Inflammatory macrophage (primary cell): ENCODE measurements at regions not wholly inside any gene's neighbourhood (a gene's known extent, or its start where the extent isn't known, plus 50 kb on each side); places are given as distances from the start of the nearest gene placed in this dataset.

Source experiments
- DNase-seq, 2 donors: peaks; one replicate each; pipeline ENCODE4 v3.0.0-alpha.2; 2020 to 2022

DNA sequence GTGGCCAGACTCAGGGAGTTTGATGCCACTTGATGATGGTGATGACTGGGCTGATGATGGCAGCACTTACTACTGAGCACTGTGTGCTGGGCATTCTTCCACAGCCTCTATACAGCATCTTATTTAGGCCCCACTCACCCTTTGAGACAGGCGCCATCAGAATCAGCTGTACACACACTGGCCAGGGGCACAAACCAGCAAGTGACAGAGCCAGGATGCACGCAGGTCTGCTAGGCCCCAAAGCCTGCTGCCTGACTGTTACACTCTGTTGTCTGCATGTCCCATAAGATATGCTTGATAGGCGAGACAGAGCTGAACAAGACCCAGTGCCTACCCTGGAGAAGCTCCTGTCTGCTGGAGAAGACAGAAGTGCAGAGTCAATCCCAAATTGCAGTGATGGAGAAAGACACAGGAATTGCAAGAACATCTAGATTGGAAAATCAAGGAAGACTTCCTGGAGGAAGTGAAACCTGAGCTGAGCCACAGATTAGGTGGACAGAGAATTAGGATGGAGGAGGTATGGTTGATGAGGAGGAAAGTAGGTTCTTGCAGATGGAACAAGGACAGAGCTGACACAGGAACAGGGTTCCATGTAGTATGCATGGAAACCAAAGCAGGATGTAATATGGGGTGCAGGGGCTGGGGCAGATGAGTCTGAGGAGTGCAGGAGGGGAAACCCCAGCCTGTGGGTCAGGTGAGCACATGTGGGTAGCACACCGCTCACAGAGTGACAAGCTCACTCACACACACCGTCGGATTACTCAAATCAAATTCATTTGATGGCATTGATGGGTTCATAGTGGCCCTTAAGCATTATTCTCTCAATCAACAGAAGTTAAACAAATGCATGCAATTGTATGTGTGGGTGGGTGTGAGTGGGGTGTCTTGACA lies 117.3 kb downstream of the BEGAIN start:
- DNase-seq = no peak

DNA sequence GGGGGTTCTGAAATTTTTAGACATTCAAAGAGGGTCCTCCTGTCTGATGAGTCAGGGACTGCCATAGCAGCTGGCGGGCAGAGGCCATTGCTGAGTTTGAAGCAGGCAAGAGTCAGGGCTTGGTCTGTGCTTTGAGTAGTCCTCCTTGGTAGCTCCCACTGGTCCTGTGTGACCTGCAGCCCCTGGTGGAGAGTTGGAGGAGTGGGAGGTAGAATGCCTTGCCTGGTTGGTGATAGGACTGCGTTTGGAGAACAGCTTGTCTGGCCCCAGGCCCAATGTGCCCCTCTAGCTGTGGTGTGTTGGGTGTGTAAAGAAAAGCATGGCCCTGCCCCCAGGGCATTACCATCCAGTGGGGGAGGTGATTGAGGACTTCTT lies 116.7 kb downstream of the BEGAIN start:
- DNase-seq = no peak

DNA sequence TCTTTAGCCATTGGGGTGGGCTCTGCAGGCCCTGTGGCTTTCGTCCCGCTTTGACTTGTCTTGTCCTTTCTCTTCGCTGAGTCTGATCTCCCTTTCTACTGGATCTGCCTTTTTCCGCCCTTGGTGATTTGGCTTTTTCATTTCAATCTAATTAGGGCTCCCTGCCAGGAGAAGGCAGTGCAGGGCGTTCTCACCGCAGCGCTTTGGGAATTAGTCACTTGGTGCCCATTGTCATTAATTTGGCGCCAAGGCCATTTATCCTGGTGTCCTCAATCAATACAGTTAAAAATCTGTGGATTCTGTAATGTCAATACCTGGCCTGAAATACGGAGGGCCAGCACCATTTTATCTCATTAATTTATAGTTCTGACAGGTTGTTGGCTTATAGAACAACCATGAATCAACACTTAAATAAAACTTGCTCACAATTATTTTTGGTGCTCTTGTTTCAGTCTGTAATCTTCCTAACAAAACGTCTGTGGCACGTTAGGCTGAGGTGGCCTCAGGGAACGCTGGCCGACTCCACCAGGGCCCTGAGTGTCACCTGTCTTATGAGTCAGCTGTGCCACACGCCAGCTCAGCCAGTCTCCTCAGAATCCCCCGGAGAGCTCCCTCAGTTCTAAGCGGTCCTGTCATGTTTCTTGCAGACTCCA lies 115.7 kb downstream of the BEGAIN start:
- DNase-seq = no peak

DNA sequence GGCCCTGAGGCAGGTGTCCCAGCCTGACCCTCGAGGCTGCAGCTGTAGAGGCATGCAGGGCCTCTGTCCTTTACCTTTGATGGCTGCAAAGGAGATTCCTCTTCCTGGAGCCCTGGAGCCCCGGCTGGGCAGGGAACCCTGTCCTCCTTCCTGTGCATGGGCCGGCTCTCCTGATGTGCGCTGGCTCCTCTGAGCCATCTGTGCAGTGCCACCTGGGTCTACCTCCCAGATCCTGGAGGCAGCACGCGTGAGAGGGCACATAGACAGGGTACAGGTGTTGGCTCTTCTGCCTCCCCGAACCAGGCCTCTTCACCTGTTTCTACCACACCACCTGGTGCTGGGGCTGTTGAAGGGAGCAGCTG lies 115.1 kb downstream of the BEGAIN start:
- DNase-seq = no peak

DNA sequence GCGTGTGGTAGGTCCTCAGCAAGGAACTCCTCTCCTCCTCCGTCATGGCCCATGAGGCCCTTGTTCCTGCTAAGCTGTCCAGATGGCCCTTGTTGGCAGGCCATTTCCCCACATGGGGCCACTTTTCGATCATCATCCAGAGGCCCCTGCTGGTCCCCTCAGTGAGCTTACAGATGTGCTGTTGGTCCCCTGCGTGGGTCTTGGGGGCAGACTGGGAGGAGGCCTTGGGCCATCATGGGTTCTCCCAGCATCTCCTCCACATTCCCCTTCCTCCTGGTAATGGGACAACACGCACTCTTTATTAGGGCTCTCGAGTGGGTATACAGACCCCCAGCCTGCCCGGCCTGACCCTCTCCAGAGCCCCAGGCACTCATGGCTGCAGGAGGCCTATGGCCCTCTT lies 114.7 kb downstream of the BEGAIN start:
- no peak for DNase-seq

DNA sequence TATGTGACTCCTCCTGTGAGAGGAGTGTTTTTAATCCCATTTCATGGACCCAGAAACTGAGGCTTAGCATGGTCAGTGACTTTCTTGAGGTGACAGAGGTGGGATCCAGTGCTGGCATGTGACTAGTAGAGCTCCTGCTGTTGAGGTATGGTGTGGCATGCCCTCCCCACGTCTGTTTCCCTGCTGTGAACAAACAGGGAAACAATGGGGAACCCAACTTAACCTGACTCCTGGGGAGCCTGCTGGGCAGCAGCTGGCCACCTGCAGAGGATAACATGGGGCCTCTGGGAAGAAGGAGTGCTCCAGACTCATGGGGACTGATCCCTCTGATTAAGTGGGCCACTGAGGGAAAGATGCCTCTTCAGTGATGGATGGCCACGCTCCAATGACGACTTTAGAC lies 114.0 kb downstream of the BEGAIN start:
- no peak for DNase-seq

DNA sequence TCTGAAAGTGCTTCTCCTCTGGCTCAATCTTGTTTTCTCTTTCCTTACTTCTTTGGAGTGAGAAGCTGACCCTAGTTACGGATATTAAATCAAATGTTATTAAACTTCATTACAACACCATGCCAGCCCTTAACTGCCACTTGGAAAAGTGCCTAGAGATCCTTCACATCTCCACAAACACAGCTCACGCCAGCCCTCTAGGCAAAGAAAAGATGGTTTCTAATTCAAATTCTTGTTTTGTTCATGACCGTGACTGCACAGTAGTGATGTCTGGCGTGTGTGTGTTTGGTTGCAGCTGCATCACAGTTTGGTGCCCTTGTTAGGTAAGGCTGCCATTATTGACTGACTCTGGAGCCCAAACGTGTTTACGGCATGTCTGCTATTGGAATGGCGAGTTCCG lies 113.0 kb downstream of the BEGAIN start:
- no peak for DNase-seq

DNA sequence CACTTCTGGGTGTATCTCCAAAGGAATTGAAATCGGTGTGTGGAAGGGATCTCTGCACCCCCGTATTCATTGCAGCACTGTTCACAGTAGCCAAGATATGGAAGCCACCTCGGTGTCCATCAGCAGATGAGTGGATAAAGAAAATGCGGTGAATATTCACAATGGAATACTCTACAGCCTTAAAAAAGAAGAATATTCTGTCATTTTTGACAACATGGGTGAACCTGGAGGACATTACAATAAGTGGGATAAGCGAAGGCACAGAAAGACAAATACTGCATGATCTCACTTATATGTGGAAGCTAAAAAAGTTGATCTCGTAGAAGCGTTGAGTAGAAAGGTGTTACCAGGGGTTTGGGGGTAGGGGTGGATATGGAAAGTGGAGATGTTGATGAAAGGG lies 111.9 kb downstream of the BEGAIN start:
- DNase-seq = no peak

DNA sequence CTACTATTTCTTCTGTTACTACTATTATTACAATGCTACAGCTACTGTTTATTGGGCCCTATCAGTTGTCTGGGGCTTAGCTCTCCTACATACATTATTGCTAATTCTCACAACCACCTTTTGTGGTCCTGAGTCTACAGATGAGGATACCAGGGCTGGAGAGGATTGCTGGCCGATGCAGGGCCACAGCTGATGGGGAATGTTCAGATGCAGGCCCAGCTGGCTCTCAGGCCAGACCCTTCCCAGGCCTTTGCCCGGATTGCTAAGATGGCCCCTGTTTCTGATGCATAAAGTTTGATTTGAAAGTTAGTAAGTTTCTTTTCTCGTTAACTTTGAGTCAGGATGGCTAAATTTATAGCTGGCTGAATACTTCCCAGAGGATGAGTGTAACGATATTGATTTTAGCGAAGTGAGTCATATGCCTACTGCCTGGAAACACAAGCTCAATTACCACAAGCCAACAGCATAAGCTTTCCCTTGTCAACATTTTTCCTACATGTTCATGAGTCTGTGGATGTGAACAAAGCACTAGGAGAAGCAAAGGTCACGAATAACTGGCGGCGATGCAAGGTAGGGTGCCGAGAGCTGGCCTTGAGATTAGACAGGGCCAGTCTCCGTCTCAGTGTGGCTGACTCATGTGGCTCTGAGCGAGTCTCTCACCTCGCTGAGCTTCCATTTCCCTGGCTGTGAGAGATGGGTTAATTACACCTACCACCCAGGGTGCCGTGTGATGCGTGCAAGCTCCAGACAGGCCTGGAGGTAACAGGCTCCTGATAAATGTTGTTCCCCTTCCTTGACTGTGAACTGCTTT lies 111.0 kb downstream of the BEGAIN start:
- DNase-seq = no peak

DNA sequence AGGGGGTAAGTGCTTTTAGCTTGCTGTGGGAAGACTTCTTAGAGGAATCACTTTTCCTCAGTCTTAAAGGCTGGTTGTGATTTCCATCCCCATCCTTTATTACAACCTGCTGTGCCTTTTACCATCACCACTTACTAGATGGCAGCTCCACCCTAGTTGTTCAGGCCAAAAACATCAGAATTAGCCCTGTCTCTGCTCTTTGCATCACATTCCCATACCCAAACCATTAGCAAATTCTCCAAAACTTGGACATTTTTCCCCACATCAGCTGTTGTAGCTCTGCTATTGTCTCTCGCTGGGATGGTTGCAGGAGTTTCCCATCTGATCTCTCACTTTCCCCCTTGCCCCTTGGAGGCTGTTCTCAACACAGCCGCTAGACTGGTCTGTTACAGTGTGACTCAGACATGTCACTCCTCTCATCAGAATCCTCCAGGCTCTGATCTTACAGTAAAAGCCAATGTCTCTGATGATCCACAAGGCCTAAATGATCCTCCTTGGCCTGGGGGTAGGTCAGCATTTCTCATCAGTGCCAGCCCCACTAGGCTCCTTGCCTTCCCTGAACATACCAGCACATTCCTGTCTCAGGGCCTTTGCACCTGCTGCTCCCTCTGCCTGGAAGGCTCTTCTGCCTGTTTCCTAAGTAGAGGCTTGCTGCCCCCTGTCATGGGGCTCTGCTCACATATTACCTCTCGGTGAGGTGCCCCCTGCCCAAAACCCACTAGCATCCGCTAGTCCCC lies 102.5 kb downstream of the BEGAIN start:
- DNase-seq = no peak

DNA sequence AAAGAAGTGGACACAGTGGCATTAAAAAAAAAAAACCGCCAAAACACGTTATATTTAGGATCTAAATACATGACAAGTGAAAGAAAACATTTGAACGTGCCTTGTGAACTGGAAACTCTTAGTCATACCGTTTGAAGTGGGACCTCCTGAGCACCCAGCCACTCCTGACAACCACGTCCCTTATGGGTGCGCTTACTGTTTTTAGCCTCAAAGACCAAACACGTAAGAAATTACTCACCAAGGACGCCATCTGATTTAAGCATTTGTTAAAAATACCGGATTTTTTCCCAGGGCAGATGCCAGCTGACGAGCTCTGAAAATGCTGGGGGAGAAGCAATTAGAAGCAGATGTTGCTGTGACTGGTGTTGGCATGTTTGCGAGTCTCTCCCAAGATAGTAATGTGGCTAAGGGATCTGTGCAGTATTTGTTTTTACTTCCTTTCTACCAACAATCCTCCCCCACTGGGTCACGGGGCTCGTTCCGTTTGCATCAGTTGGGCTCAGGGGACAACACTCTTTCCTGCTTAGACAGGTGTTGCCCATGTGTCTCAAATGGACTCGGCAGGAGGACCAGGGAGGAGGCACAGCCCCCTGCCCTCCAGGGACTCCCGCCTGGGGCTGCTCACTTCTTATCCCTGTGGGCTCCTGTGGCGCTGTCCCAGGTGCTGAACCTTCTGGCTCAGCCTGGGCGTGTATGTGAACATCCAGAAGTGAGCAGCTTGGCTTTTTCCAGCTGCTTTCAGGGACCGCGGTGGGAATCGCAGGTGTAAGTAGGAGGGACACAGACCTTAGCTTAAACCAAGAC lies 101.0 kb downstream of the BEGAIN start:
- peak; percentile 13 to 40 for DNase-seq
